NCI-H128 (cell line): ENCODE measurements at regions not wholly inside any gene's neighbourhood (a gene's known extent, or its start where the extent isn't known, plus 50 kb on each side); places are given as distances from the start of the nearest gene placed in this dataset.

Source experiments
- DNase-seq: peaks from one replicate; lab custom pipeline; 2025; ENCODE audit not compliant: unreplicated experiment; lab: John Stamatoyannopoulos, UW

DNA sequence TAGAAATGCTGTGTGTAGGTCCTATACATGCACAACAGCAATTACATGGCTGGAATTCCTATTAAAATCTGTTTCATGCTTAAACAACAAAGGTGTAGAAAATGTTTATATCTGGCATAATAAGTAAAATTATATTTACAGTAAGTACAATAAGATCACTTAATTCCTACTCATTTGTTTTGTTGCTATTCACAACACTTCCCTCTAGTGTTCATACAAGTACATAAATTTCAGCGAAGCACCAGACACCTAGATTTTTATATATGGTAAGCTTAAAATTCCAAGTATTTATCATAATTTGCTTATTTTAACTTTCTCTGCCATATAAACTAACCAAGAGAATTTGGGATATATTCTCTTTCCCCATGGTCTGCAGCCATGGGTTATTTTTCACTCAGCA is 51.8 kb upstream of the ANK3 start:
- no peak for DNase-seq

- no peak for DNase-seq
These were observed 50.0 kb upstream of the ANK3 start for GRCh38 chr10:60439641-60440040.
